ENCODE measurements at regions not wholly inside any gene's neighbourhood (a gene's known extent, or its start where the extent isn't known, plus 50 kb on each side); places are given as distances from the start of the nearest gene placed in this dataset.
"Not testable (repeated sequence)": the region's sequence is repeated elsewhere in the genome, so short reads cannot be mapped to it uniquely, and the experiment has no call there.

DNA sequence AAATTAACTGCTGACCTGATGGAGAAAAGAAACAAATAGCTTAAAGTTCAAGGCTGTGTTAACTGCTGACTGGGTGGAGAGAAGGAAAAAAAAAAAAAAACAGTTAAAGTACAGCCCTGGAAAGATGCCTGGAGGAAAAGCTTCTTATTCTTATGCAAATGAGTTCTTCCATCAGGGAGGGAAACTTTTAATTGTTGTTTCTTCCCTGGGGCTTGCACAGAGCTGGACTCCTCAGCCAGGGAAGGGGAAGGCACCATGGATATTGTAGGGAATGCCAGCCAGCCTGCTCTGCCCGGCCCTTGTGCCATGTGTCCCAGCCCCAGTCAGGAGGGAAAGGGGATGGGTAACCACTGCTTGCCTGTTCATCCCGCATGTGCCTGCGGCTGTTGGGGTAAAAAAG, 833.1 kb upstream of the CRIM1 start:
- DNase-seq = no peak

DNA sequence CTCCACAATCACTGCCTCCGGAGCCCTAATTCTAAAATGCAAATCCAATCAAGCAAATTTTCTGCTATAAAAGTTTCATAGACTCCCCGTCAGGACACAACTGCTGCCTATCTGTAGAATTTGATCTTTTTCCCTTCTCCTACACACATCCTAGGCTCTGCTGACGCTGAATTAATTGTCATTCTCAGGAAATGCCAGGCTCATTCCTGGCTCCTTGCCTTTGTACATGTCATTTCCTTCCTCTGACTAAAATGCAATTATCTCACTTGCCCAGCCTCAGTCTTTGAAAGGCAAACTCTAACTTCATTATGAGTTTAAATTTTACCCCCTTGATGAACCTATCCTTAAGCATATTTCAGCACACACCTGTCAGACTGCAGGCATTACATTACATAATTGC, 844.9 kb upstream of the CRIM1 start:
- no peak for DNase-seq

DNA sequence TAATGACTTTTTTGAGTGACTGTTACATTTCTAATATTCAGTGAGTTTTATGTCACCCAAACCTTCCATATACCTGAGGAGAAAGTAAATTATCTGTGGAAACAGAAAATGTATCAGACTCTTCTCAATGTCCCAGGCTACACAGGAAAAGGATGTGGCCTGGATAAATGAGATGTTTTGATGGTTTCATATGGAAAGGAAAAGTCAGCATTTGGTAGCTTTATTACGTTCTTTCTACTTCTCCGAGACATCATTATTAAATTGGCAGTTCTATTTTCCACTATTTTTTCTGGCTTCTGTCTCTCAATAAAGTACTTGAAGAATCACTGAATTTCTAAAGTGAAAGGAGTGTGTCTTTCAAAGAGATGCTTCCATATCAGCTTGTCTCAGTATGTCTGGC, 847.0 kb upstream of the CRIM1 start:
- DNase-seq = no peak

DNA sequence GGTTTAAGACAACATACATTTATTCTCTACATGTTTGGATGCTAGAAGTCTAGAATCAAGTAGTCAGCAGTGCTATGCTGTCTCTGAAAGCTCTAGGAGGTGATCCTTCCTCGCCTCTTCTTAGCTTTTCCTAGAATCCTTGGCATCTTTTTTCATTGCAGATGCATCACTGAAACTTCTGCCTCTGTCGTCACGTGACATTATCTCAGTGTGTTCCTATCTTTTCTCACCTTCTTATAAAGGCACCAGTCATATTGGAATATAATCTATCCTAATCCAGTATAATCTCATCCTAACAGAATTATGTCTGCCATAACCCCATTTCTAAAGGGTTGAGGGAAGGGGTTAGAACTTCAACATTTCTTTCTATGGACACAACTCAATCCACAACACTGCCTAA, 851.2 kb upstream of the CRIM1 start:
- no peak for DNase-seq

DNA sequence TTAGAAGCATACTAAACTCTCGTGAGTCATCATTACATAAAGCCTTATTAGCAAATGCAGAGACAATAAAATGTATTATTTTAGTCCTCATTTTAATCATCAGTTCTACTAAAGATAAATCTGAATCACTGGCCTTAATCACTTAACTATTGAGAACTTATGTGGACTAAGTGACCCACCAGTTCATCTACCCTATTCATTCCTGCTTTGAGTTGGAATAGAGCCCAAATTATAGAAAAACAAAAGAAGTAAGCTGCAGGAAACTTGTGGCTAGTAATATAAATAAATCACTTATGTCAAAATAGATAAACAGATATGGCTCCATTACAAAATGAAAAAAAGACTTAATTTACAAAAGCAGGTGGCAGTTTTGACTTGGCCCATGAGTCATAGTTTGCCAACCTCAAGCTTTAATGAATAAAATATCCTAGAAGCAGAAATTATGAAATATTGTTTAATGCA, 851.8 kb upstream of the CRIM1 start:
- no peak for DNase-seq

DNA sequence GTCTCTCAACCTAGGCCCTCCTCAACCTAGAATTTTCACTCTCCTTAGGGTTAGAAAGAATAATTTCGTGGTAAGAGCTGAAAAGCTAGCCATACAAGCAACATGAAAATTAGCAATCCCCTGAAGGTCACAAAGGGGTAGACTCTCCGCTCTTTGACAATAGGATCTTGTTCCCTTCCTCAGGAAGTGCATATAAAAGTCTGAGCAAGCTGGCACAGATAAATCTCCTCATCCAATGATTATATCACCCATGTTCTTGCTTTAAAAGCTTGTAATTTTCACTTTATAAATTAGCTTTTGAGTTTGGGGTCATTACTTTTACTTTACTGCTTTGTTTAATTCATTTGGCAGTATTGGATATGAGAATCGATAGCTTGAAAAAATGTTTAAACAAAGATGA, 852.3 kb upstream of the CRIM1 start:
- no peak for DNase-seq

DNA sequence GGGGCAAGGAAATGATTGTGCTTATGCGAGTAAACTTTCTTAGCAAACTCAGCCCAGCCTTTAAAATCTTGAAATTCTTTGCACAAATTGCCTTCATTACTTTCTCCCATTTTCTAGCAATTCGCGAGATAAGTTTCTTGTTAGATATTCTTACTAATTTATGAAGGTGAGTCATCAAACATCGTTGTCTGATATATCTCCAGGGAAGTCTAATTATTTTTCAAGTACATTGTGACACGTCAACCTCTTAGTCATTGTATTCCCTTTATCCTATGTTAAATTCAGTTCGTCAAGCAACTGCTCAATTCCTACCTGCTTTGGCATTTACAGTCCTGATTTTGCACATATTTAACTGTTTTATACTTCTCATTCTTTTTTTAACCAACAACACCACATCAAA, 854.5 kb upstream of the CRIM1 start:
- DNase-seq = no peak

DNA sequence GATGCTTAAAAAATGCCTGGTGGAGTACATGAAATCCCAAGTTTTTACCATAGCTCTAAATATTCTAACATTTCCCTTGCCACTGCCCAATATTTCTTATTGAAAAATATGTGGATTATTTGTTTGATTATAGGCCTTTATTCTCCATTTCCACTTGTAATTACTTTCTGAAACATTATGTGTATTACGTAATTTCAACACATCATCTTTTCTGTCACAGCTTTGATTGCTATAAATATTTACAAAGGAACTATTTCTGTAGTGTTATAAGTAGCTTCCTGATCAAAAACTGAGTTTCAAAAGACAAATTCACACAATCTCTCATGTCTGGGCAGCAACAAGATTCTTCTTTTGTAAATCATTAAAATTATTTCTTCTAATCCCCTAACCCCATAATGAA, 859.6 kb upstream of the CRIM1 start:
- DNase-seq = no peak

DNA sequence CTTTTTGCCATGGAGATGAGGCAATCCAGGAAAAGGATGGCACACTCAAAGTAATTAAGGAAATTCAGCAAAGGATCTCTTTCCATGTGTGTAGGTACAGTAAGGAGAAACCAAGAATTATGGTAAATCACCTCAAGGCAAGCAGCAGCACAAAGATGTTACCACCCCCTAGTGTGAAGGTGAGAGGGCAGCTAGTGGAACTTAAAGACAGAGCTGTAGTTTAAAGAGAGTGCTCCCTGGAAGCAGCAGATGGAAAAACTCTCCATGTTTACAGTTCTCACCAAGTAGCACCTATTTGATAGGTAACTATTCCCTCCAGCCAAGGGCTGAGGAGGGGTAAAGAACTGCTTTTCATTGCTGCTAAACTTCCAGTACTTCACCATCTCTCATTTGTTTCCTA, 860.4 kb upstream of the CRIM1 start:
- DNase-seq = no peak

DNA sequence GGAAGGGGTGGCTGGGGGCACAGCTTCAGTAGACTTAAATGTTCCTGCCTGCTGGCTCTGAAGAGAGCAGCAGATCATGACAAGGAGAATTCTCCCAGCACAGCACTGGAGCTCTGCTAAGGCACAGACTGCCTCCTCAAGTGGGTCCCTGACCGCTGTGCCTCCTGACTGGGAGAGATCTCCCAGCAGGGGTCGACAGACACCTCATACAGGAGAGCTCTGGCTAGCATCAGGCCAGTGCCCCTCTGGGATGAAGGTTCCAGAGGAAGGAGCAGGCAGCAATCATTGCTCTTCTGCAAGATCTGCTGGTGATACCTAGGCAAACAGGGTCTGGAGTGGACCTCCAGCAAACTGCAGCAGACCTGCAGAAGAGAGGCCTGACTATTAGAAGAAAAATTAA, 877.5 kb upstream of the CRIM1 start:
- DNase-seq = not testable (repeated sequence)

DNA sequence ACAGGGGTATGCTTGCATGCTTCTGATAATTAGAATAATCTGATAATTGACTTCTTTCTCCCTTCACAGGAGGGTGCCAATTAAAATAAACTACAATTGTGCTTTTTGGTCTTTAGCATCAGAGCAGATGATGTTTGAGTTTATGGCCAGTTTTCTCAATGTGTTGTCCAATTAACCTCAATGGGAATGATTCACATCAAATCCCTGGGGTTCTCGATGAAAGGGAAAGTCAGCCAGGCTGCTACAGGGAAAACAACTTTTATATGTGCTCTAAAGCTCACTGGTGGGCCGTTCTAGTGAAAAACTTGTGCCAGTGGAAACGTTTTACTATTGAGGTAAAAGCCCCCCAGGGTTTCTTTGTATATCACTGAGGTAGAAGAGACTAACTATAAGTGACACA, 887.3 kb upstream of the CRIM1 start:
- DNase-seq = no peak

DNA sequence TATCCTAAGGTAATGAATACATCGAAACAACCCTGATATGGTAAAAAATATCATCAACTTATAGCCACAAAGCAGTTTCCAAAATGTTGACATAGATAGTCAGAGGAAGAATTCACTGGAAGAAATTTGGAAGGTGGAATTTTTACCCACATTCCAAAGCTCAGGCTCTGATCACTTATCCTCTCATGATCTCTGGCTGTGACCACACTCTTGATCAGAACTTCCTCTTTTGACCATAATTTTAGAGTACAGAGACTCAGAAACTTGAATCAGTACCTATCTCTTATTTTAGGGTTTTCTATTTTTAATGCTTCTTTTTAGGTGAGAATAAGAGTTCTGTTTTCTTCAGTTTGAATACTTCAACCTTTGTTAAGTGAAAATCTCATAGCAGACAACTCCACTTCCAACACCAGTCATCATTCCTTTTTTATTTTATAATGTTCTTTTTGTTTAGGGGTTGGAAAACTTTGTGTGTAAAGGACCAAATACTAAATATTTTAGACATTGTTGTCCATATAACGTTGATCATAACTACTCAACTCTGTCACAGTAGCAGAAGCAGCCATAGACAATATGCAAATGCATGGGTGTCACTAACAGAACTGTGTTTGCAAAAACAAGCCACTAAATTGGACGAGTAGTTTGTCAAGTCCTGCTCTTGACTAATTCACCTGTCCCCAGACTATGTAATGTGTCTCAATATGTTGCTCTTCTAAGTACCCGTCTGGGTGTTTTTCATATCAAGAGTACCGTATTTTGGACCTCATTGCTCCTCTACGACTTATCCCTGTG, 891.6 kb upstream of the CRIM1 start:
- DNase-seq = no peak

DNA sequence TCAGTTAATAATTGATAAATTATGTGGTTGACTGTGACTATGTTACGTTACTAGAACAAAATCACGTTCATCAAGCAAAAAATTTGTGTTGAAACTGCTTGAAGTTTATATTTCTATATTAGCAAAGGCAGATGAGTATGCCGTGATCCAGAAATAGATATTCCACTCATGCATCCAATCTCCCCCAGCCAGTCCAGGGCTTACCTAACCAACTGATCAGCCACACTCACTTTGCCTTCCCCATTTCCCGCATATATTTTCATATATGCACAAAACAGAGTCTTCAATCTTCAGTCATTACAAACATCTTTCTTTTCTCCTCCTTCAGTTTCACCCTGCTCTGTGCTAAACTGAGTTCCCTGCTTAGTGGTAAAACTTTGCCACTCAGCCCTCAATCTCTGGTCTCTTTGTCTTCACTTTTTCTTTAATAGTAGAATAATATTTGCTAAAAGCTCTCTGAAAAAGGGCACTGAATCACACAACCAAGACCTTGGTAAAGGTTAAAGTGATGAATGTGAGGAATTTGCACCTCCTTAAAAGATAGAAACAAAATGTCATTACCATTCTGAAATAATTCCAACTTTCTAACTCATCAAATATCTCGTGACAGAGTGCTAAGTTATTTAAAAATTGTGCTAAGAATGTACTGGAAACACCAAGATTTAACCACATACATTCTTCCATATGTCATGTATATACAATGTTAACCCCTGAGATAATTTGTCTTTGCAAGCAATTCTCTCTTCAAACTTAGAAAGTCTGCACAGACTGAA, 893.2 kb upstream of the CRIM1 start:
- DNase-seq = no peak

DNA sequence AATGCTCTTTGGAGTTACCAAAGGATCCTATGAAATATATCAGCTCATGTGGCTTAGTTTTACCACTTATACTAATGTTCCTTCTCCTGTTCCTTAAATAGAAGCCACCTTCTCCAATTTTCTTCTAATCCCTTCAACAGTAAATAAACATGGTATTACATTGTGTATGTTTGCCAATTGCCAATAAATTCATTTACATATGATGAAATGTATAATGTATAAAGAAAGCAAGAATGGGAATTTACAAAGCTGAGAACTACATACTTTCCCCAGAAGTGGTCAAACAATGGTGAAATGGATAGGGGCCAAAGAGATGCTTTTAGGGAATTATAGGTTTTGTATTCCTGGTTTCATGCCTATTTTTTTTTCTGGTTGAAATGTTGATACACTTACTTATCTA, 894.2 kb upstream of the CRIM1 start:
- no peak for DNase-seq

DNA sequence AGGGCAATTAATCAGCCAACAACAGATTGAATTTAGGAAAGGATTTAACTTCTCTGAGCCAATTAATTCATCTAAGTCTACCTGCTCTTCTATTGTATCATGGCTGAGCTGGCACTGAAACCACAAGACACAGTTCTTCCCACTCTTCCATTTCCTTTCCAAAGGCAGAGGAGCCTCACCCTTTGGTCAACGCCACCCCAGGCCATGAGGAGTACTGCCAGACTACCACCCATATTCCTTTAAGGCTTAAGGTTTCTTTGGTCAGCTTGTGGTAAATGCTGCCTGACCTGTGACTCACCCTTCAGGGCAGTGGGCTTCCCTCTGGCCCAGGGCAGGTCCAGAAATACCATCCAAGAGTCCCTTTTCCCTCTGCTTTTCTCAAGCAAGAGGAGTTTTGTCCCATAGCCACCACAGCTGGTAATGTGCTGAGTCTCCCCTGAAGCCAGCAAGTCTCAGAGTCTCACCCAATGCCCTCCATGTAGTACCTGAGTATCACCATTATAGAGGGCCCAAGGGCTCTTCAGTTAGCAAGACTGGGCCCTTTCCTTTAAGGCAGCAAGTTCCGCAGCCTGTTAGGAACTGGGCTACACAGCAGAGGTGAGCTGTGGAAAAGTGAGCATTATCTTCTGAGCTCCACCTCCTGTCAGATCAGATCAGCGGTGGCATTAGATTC, 900.5 kb upstream of the CRIM1 start:
- no peak for DNase-seq

DNA sequence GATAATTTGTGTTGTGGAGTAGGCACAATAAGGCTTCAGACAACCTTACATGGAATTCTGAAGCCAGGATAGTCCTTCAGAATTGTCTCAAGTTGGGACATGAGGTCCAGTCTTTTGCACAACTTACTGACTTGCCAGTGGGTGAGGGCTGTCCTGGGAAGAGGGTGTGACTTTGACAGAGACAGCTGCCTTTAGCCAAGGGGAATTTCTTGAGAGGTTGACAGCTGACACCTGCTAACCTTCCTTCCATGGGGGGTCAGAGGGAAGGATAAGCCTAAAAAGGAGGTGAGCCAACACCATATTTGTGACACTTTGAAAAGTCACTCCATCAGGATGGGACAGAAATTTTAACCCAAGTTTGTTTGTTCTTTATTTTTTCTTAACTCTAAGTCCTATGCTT, 907.8 kb upstream of the CRIM1 start:
- no peak for DNase-seq

DNA sequence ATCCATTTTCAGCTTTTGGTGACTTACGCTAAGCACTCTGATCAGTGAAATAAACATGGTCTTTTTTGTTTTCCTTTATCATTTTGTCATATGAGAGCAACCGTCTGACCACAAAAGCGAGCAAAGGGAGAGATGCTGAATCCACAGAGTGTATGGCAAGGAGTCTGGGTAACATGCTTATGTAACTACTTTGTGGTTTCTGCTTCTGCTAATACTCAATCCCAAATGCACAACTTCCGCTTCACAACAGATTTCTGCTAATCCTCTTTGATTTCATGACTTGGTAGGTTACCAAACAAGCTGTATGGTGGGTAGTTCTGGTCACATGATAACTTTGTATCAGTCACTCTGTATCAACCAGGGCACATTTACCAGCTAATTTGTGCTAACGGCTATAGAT, 908.4 kb upstream of the CRIM1 start:
- no peak for DNase-seq

DNA sequence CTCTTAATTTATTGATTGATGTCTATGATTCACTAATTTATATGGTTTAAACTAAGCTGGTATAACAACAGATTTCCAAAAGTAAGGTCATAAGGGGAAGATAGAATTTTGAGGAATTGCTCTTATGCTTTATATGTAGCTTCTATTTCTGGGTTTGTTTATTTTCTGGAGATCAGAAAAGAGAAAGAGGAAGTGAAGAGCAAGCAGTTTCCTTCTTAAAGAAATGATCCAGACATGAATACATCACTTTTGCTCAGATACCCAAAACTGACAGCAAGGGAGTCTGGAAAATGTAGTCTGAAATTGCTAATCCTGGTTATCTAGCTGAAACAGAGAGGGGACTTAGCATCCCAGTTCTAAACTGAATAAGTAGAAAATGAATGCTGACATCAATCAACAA, 912.5 kb upstream of the CRIM1 start:
- no peak for DNase-seq

DNA sequence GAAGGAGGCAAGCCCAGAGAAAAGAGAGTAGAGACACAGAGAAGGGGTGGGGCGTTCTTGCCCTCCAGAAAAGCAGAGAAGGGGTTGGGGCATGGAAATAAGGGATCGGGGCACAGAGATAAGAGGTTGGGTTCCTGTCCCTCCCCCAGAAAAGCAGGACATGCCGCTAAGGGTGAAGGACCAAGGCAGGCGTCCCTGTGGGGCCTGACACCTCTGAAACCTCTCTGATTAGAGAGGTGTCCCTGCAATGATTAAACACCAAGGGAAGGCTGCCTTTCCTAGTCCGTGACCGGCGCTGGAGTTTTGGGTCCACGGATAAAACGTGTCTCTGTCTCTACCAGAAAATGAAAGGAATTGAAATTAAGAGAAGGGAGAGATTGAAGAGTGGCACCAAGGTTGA, 914.0 kb upstream of the CRIM1 start:
- DNase-seq = not testable (repeated sequence)

DNA sequence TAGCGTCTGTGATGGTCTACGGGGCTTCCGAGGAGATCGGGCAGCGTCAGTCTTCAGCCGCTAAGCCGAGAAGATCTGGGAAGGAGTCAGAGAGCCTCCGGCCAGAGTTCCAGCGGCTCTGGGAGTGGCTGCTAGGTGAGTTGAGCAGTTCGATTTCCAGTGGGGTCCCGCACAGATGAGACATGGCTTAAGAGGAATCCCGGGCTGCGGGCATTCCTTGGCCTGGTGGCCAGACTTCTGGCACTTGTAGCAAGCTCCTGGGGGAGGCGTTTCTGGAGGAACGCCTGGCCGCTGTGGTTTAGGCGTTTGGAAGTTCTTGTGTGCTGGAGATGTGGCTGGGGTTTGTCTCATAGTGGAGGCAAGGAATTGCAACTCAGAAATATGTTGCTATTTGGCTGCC, 915.3 kb upstream of the CRIM1 start:
- DNase-seq = not testable (repeated sequence)

DNA sequence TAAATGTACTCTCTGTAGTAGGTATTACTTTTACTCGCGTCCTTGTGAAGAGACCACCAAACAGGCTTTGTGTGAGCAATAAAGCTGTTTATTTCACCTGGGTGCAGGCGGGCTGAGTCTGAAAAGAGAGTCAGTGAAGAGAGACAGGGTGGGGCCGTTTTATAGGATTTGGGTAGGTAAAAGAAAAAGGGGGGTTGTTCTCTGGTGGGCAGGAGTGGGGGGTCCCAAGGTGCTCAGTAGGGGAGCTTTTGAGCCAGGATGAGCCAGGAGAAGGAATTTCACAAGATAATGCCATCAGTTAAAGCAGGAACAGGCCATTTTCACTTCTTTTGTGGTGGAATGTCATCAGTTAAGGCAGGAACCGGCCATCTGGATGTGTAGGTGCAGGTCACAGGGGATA, 918.7 kb upstream of the CRIM1 start:
- DNase-seq = not testable (repeated sequence)

DNA sequence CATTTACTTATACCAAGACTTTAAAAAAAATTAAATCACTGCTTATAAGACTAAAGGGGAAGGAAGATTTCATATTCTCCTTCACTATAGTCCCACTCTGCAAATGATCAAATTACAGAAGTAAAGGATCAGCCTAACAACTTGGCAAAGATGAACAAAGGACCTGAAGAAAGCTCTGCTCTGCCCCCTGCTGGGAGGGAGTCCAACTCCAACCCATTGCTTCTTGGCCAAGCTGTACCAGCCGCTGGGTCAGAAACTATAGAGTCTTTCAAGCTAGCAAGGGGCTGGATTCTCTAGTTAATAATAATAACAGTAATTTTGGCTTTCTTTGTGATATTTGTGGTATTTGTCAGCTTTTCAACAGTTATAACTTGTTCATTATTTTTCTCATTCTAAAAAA, 927.0 kb upstream of the CRIM1 start:
- DNase-seq = peak; percentile 15

DNA sequence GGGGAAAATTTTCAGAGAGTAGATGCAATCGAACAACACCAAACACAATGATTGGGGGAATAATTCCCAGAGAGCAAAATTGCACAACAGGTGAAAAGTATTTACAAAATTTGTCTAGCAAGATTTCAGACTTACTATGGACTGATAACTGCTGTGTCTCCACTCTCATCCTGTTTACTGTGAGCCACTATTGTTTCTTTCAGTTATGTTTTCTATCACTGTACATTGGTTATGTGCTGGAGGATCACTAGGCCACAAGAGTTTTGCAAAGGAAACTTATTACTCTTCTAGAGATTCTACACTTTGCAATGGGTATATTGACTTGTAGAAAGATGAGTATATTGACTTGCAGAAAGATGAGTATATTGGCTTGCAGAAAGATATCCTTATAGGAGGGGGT, 934.1 kb upstream of the CRIM1 start:
- no peak for DNase-seq

DNA sequence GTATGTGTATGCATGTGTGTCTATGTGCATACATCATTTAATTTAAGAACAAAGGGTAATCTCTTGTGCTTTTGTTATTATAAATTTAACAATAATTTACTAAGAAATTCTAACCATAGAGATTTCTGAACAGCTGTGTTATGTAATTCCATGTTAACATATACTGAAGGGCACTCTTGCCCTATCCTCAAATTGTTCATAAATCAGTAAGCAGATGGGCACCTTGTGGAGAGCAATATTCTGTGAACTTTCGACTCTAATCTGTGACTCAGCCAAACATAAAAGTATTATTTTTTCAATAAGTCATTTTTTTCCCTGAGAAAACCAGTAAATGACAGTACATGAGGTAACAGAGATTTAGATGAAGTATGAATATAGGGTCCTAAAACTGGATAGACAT, 938.3 kb upstream of the CRIM1 start:
- no peak for DNase-seq
